HUES48 (cell line): ENCODE measurements at regions not wholly inside any gene's neighbourhood (a gene's known extent, or its start where the extent isn't known, plus 50 kb on each side); places are given as distances from the start of the nearest gene placed in this dataset.
"Not testable (repeated sequence)": the region's sequence is repeated elsewhere in the genome, so short reads cannot be mapped to it uniquely, and the experiment has no call there.

Experiments
- H3K27ac ChIP-seq: one replicate; pipeline ENCODE4 v1.7.0; 2013; ENCODE audit warnings: low read depth, low read length, inconsistent platforms
- H3K27me3 ChIP-seq: 2 replicates; pipeline ENCODE4 v1.6.1; 2013; ENCODE audit warnings: mild to moderate bottlenecking, low read length; ENCODE audit not compliant: control insufficient read depth, insufficient read depth
- H3K36me3 ChIP-seq: 2 replicates; pipeline ENCODE4 v1.6.1; 2013; ENCODE audit warnings: low read length; ENCODE audit not compliant: control insufficient read depth, insufficient read depth
- H3K4me1 ChIP-seq: 2 replicates; pipeline ENCODE4 v1.6.1; 2013; ENCODE audit warnings: mild to moderate bottlenecking, low read length; ENCODE audit not compliant: control insufficient read depth, insufficient read depth
- H3K4me3 ChIP-seq: 2 replicates; pipeline ENCODE4 v1.5.1; 2013; ENCODE audit warnings: mild to moderate bottlenecking, low read depth, low read length
- H3K9ac ChIP-seq: 2 replicates; pipeline ENCODE4 v1.6.1; 2013; ENCODE audit warnings: mild to moderate bottlenecking, low read depth, low read length, moderate library complexity
- H3K9me3 ChIP-seq: 2 replicates; pipeline ENCODE4 v1.6.1; 2013; ENCODE audit warnings: low read length; ENCODE audit not compliant: control insufficient read depth, insufficient read depth

DNA sequence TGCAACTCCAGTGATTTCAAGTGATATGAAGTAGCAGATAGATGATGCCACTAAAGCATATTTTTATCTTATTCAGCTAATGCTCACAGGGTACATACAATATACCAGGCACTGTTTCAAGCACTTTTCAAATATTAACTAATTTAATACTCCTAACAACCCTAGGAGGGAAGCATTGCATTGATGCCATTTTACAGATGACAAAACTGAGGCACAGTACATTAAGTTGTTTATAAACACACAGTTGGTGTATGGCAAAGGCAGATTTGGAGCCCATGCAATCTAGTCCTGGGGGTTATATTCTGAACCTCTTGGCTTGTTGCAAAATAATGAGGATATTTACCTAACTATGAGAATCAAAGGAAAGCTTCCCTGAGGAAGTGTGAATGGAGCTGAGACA, 371.0 kb downstream of the SFMBT2 start:
- no peaks in the 10 kb centered on the region for H3K9me3 ChIP-seq
- H3K4me1 ChIP-seq = no peaks in the 10 kb centered on the region
- no peaks in the 10 kb centered on the region for H3K36me3 ChIP-seq
- no peak overlapping the region for H3K9ac ChIP-seq
- H3K27ac ChIP-seq = no peak overlapping the region
- no peaks in the 10 kb centered on the region for H3K27me3 ChIP-seq
- no peak overlapping the region for H3K4me3 ChIP-seq

DNA sequence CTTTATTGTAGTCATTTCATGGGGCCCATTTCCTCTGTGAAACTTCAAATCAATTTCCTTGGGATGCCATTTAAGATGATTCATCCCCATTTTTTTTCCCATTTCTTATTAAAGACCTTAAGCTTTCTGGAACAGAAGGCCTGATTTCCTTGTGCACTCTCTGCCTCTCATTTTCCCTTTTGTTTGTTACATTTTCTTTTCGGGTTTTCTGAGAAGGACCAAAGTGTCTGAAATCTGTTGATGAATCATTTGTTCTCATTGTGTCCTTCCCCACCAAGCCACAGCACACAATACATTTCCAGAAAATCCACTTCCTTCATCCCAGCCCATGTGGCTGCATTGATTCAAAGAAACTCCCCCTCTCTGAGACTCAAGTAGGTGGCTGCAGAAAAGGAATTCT, 372.4 kb downstream of the SFMBT2 start:
- H3K9me3 ChIP-seq = no peaks in the 10 kb centered on the region
- H3K4me1 ChIP-seq = no peaks in the 10 kb centered on the region
- no peak overlapping the region for H3K9ac ChIP-seq
- no peaks in the 10 kb centered on the region for H3K27me3 ChIP-seq
- H3K27ac ChIP-seq = no peak overlapping the region
- H3K4me3 ChIP-seq = no peak overlapping the region
- no peaks in the 10 kb centered on the region for H3K36me3 ChIP-seq

DNA sequence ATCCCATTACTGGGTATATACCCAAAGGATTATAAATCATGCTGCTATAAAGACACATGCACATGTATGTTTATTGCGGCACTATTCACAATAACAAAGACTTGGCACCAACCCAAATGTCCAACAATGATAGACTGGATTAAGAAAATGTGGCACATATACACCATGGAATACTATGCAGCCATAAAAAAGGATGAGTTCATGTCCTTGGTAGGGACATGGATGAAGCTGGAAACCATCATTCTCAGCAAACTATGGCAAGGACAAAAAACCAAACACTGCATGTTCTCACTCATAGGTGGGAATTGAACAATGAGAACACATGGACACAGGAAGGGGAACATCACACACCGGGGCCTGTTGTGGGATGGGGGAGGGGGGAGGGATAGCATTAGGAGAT, 373.4 kb downstream of the SFMBT2 start:
- not testable (repeated sequence) for H3K4me1 ChIP-seq, H3K9me3 ChIP-seq, H3K27me3 ChIP-seq, H3K9ac ChIP-seq, H3K27ac ChIP-seq, H3K4me3 ChIP-seq, H3K36me3 ChIP-seq

DNA sequence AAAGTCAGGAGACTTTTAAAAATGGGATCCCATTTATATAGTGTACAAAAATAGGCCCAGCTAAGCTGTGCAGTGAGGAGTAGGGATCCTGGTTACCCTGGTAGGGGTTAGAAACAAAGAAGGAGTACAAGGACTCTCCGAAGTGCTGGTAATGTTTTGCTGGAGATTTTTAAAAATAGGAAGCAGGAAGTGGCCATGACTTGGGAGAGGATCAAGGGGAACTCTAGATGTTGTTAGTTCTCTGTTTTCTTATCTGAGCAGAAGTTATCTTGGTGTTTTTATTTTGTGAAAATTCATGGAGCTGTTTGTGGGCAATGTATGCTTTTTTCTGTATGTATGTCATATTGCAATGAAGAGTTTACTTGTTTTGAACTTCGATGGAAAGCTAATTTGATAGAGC, 373.9 kb downstream of the SFMBT2 start:
- Histone ChIP-seq H3K4me3 (no peak overlapping the region), H3K9me3 (no peaks in the 10 kb centered on the region), H3K27me3 (no peaks in the 10 kb centered on the region), H3K36me3 (no peaks in the 10 kb centered on the region), H3K27ac (no peak overlapping the region), H3K4me1 (no peaks in the 10 kb centered on the region), H3K9ac (no peak overlapping the region)

DNA sequence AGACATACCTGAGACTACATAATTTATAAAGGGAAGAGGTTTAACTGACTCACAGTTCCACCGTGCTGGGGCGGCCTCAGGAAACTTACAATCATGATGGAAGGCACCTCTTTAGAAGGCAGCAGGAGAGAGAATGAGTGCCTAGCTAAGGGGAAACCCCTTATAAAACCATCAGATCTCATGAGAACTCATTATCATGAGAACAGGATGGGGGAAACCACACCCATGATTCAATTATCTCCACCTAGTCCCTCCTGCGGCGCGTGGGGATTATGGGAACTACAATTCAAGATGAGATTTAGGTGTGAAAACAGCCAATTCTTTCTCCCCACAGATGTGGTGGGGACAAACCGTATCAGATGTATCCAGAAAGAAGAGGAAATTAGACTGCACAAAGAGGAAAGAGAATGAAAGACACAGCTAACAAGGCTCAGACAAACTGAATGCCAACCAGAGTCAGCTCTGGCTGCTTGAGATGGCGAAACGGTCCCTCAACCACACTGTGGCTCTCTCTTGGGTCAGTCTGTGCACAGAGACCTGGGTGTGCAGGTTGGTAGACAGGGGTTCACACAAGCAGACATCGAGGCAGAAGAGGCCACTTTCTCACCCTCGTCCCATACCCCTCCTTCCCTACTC, 375.6 kb downstream of the SFMBT2 start:
- Histone ChIP-seq H3K9me3 (no peaks in the 10 kb centered on the region), H3K27ac (no peak overlapping the region), H3K36me3 (no peaks in the 10 kb centered on the region), H3K4me3 (no peak overlapping the region), H3K9ac (no peak overlapping the region), H3K27me3 (no peaks in the 10 kb centered on the region), H3K4me1 (no peaks in the 10 kb centered on the region)

DNA sequence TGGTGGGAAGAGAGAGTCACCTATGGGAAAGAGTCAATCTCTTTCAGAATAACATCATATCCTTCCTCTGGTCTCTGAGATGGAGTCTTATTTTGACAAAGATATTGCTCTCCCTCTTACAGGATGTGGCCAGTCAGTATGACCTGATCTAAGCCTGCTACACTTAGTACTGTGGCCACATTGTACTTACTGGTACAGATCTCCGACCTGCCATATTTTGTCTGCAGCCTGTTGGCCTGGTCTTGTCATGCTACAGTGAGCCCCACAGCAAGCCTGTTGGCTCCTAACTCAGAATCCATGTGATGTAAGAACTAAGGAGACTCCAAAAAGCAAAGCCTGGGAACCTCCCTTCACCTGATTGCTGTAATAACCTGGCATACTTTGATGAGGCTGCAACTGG, 377.8 kb downstream of the SFMBT2 start:
- Histone ChIP-seq H3K27me3 (no peaks in the 10 kb centered on the region), H3K9ac (no peak overlapping the region), H3K9me3 (no peaks in the 10 kb centered on the region)

DNA sequence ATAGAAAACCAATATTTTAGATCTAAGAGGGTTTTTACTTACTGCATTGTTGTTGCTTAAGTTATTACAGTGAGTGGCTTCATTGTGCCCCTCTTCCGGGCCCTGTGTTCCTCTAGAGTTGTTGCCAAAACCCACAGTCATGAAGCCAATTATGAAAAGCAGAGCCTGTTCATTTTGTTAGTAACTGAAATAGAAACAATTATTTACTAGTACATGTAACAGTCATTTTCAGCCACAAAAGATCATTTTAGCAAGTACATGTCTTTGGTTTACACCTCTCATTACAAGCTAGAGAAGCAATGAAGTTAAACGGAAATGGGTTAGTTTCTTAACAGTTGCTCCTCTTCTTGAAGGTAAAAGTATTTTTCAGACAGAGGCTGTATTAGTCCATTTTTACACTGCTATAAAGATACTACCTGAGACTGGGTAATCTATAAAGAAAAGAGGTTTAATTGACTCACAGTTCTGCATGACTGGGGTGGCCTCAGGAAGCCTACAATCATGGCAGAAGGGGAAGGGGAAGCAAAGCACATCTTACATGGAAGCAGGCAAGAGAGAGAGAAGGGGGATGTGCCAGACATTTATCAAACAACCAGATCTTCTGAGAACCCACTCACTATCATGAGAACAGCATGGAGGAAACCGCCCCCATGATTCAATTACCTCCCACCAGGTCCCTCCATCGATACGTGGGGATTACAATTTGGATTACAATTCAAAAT, 380.5 kb downstream of the SFMBT2 start:
- H3K4me1 ChIP-seq = no peaks in the 10 kb centered on the region
- no peaks in the 10 kb centered on the region for H3K27me3 ChIP-seq

More for the DNA sequence above, 377.8 kb downstream of the SFMBT2 start:
- H3K4me1 ChIP-seq = no peaks in the 10 kb centered on the region
- no peak overlapping the region for H3K27ac ChIP-seq
- H3K36me3 ChIP-seq = no peaks in the 10 kb centered on the region
- no peak overlapping the region for H3K4me3 ChIP-seq

DNA sequence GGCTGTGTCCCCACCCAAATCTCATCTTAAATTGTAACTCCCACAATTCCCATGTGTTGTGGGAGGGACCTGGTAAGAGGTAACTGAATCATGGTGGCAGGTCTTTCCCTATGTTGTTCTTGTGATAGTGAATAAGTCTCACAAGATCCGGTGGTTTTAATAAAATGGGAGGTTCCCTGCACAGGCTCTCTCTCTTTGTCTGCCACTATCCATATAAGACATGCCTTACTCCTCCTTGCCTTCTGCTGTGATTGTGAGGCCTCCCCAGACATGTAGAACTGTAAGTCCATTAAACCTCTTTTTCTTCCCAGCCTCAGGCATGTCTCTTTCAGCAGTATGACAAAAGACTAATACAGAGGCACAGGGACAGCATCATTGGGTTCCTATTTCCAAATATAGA, 381.2 kb downstream of the SFMBT2 start:
- H3K36me3 ChIP-seq = no peaks in the 10 kb centered on the region
- no peak overlapping the region for H3K4me3 ChIP-seq
- H3K27me3 ChIP-seq = no peaks in the 10 kb centered on the region
- no peaks in the 10 kb centered on the region for H3K4me1 ChIP-seq
- no peak overlapping the region for H3K9ac ChIP-seq
- no peak overlapping the region for H3K27ac ChIP-seq
- H3K9me3 ChIP-seq = no peaks in the 10 kb centered on the region

More for the DNA sequence above, 380.5 kb downstream of the SFMBT2 start:
- H3K4me3 ChIP-seq = no peak overlapping the region
- no peaks in the 10 kb centered on the region for H3K9me3 ChIP-seq
- no peak overlapping the region for H3K27ac ChIP-seq
- no peak overlapping the region for H3K9ac ChIP-seq
- H3K36me3 ChIP-seq = no peaks in the 10 kb centered on the region

DNA sequence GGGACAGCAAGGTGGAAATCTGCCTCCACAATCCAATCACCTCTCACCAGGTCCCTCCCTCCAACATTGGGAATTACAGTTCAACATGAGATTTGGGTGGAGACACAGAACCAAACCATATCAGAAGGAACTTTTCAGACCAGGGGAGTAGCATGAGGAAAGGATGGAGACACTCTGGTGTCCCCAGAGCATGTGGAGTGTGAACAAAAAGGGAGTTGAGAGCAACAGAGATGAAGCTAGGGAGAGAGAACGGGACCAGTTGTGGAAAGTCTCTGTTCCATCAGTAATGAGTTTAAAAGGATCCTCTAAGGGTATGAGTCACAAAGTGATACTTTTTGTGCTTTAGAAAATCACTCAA, 382.0 kb downstream of the SFMBT2 start:
- H3K4me3 ChIP-seq = no peak overlapping the region
- no peaks in the 10 kb centered on the region for H3K36me3 ChIP-seq
- H3K27me3 ChIP-seq = no peaks in the 10 kb centered on the region
- H3K4me1 ChIP-seq = no peaks in the 10 kb centered on the region
- no peak overlapping the region for H3K9ac ChIP-seq
- H3K9me3 ChIP-seq = no peaks in the 10 kb centered on the region
- no peak overlapping the region for H3K27ac ChIP-seq

DNA sequence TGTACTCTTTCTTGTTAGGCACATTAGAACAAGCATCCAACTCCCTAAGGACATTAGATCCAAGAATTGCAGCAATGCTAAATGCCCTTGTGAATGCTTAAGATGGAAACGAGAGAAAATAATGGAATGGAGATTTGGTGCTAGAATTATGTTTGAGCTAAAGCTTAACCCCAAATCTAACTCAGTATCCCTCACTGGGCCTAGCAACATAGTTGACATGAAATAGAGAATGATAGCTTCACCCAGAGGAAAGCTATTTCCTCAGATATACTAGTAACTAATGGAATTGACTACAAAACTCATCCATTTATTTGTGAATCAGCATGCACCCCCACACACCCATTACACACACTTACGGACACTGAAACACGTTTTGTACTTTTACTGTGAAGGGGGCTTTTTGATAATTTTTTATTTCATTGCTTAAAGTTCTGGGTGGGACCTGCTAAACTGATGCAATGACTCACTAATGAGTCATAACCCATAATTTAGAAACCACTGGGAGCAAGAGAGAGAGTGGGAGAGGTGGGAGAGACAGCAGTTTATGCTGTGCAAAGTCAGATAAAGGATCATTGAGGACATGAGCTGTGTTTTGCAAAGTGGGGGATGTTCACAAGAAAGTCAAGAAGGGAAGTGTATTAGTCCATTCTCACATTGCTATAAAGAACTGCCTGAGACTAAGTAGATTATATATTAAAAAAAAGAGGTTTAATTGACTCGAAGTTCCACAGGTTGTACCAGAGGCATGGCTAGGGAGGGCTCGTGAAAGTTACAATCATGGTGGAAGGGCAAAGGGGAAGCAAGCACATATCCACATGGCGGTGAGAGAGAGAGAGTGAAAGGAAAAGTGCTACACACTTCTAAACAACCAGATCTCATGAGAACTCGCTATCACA, 382.7 kb downstream of the SFMBT2 start:
- Histone ChIP-seq H3K9ac (no peak overlapping the region), H3K27ac (no peak overlapping the region), H3K9me3 (no peaks in the 10 kb centered on the region), H3K4me1 (no peaks in the 10 kb centered on the region), H3K36me3 (no peaks in the 10 kb centered on the region), H3K4me3 (no peak overlapping the region), H3K27me3 (no peaks in the 10 kb centered on the region)
